ENCODE measurements at regions not wholly inside any gene's neighbourhood (a gene's known extent, or its start where the extent isn't known, plus 50 kb on each side); places are given as distances from the start of the nearest gene placed in this dataset.

- ChIA-PET CTCF (interaction anchor here (0.8 kb wide), 1 partner anchor 9 kb away, joined by 3 read pairs; no protein-coding TSS in a partner anchor), POLR2A (no interaction called here)
- DNase-seq (ENCODE audit: extremely low spot score): no peak
- no peak for TF ChIP-seq CTCF (IDR thresholded peaks at IDR 0.05; ENCODE audit: control extremely low read depth, extremely low read depth, low read depth, missing control alignments)
Measured at GRCh38 chr9:95581900-95582299, 65.1 kb upstream of the PTCH1 start.

- ChIA-PET POLR2A (no interaction called here), CTCF (no interaction called here)
- DNase-seq (ENCODE audit: extremely low spot score): no peak
- no peak for TF ChIP-seq CTCF (IDR thresholded peaks at IDR 0.05; ENCODE audit: control extremely low read depth, extremely low read depth, low read depth, missing control alignments)
Measured at GRCh38 chr9:95580812-95581761, 64.3 kb upstream of the PTCH1 start.

- POLR2A ChIA-PET: no interaction called here
- CTCF ChIA-PET: no interaction called here
- no peak for TF ChIP-seq CTCF (IDR thresholded peaks at IDR 0.05; ENCODE audit: control extremely low read depth, extremely low read depth, low read depth, missing control alignments)
Measured at GRCh38 chr9:95574866-95575553, 58.2 kb upstream of the PTCH1 start.

GRCh38 chr9:95574176-95574575 lies 57.4 kb upstream of the PTCH1 start:
- ChIA-PET CTCF (no interaction called here), POLR2A (no interaction called here)
- no peak for TF ChIP-seq CTCF (IDR thresholded peaks at IDR 0.05; ENCODE audit: control extremely low read depth, extremely low read depth, low read depth, missing control alignments)
- no peak for DNase-seq (ENCODE audit: extremely low spot score)

More at GRCh38 chr9:95574866-95575553, 58.2 kb upstream of the PTCH1 start:
- DNase-seq (ENCODE audit: extremely low spot score): no peak

- CTCF ChIA-PET: interaction anchor here (0.9 to 1.1 kb wide), 2 partner anchors 9 to 11 kb away, joined by 3 to 4 read pairs; no protein-coding TSS in a partner anchor
- POLR2A ChIA-PET: no interaction called here
- DNase-seq (ENCODE audit: extremely low spot score): no peak
- no peak for TF ChIP-seq CTCF (IDR thresholded peaks at IDR 0.05; ENCODE audit: control extremely low read depth, extremely low read depth, low read depth, missing control alignments)
Measured at GRCh38 chr9:95573463-95573862, 56.7 kb upstream of the PTCH1 start.

- ChIA-PET CTCF (interaction anchor here (0.9 to 1.1 kb wide), 2 partner anchors 10 kb away, joined by 3 to 4 read pairs; no protein-coding TSS in a partner anchor), POLR2A (no interaction called here)
- TF ChIP-seq CTCF (IDR thresholded peaks at IDR 0.05; ENCODE audit: control extremely low read depth, extremely low read depth, low read depth, missing control alignments): no peak
- no peak for DNase-seq (ENCODE audit: extremely low spot score)
Measured at GRCh38 chr9:95572381-95573151, 55.8 kb upstream of the PTCH1 start.
